T-cell (primary cell): ENCODE measurements at regions not wholly inside any gene's neighbourhood (a gene's known extent, or its start where the extent isn't known, plus 50 kb on each side); places are given as distances from the start of the nearest gene placed in this dataset.

ENCODE experiments used
- ATAC-seq, 4 experiments: fragments of 200-7000 bp in 3 of 4; fragments of 150-1000 bp in 1 of 4; cut with Tn5 transposase; replicated peaks in 1 of 4; 1 replicate in 3 of 4; 2 replicates in 1 of 4; pipeline ENCODE4 v1.10.0; 2021; ENCODE audit warnings: moderate library complexity in 3 of 4, mild to moderate bottlenecking in 2 of 4, moderate number of reproducible peaks in 1 of 4
- CTCF ChIA-PET, 2 donors: fragments of 300-600 bp; sonication (Branson Sonifier 250); formaldehyde crosslinking; loops; one replicate each; lab custom pipeline; 2022; ENCODE audit warnings: antibody characterized with exemption in 2 of 2; lab: Charles Lee
- POLR2A ChIA-PET, 2 donors: fragments of 300-600 bp; sonication (Branson Sonifier 250); formaldehyde crosslinking; loops; one replicate each; lab custom pipeline; 2022; ENCODE audit warnings: antibody characterized with exemption in 2 of 2; lab: Charles Lee
- DNase-seq, 35 experiments: peaks; one replicate each; pipeline versions ENCODE4 v3.0.0 to v3.0.0-alpha.2; 2013 to 2023
- H3K27ac ChIP-seq: one replicate; pipeline ENCODE4 v1.5.1; 2013; ENCODE audit warnings: low read length
- H3K27me3 ChIP-seq, 2 experiments: replicated peaks in 1 of 2; 1 replicate in 1 of 2; 2 replicates in 1 of 2; pipeline versions ENCODE4 v1.6.1 to v1.7.0; 2013; ENCODE audit warnings: low read length in 1 of 2, mixed read lengths in 1 of 2; ENCODE audit not compliant: control insufficient read depth in 2 of 2, insufficient read depth in 2 of 2; ENCODE audit errors: extremely low read depth in 1 of 2
- H3K36me3 ChIP-seq, 2 donors: 1 replicate in 1 of 2; 2 replicates in 1 of 2; pipeline versions ENCODE4 v1.6.1 to v1.7.0; 2013; ENCODE audit warnings: low read length in 1 of 2; ENCODE audit not compliant: control insufficient read depth in 2 of 2, insufficient read depth in 1 of 2; ENCODE audit errors: extremely low read depth in 1 of 2
- H3K4me1 ChIP-seq, 2 experiments: 1 replicate in 1 of 2; 2 replicates in 1 of 2; pipeline versions ENCODE4 v1.6.1 to v1.7.0; 2013; ENCODE audit warnings: low read length in 2 of 2, mixed read lengths in 1 of 2; ENCODE audit not compliant: insufficient read depth in 2 of 2, control insufficient read depth in 1 of 2; ENCODE audit errors: extremely low read depth in 1 of 2
- H3K4me3 ChIP-seq, 2 donors: 1 replicate in 1 of 2; 2 replicates in 1 of 2; pipeline versions ENCODE4 v1.5.1 to v1.7.0; 2013; ENCODE audit warnings: mild to moderate bottlenecking in 2 of 2, low read length in 1 of 2, moderate library complexity in 1 of 2; ENCODE audit not compliant: control insufficient read depth in 1 of 2; ENCODE audit errors: extremely low read depth in 1 of 2
- H3K9me3 ChIP-seq: 2 replicates; pipeline ENCODE4 v1.7.0; 2013
- H3K27ac Mint-ChIP-seq, 2 donors: one replicate each; pipeline ENCODE4 v1.8.0; 2020 to 2021; ENCODE audit warnings: mild to moderate bottlenecking in 2 of 2, mixed read lengths in 2 of 2
- H3K27me3 Mint-ChIP-seq, 2 donors: one replicate each; pipeline ENCODE4 v1.8.0; 2021 to 2022; ENCODE audit warnings: mixed read lengths in 2 of 2
- H3K36me3 Mint-ChIP-seq: one replicate; pipeline ENCODE4 v1.8.0; 2021; ENCODE audit warnings: mixed read lengths
- H3K4me1 Mint-ChIP-seq, 3 donors: one replicate each; pipeline ENCODE4 v1.8.0; 2020 to 2022; ENCODE audit warnings: mixed read lengths in 3 of 3, mild to moderate bottlenecking in 1 of 3
- H3K4me3 Mint-ChIP-seq, 3 donors: one replicate each; pipeline ENCODE4 v1.8.0; 2020 to 2022; ENCODE audit warnings: mild to moderate bottlenecking in 3 of 3, mixed read lengths in 3 of 3, moderate library complexity in 3 of 3
- H3K9me3 Mint-ChIP-seq, 3 donors: one replicate each; pipeline ENCODE4 v1.8.0; 2020 to 2022; ENCODE audit warnings: mixed read lengths in 3 of 3
- WGBS: methylation state at CpG from one replicate; pipeline ENCODE4 v1.1.5; 2013; ENCODE audit warnings: missing lambda C conversion rate; ENCODE audit not compliant: insufficient coverage; 5-methylcytosine and 5-hydroxymethylcytosine counted together

- Mint-ChIP-seq H3K27me3 (peaks cover 0 to 9% of the 10 kb centered on the region in 2 donors), H3K4me1 (no peaks in the 10 kb centered on the region), H3K36me3 (no peaks in the 10 kb centered on the region), H3K27ac (no peak overlapping the region), H3K9me3 (no peaks in the 10 kb centered on the region), H3K4me3 (no peak overlapping the region)
- POLR2A ChIA-PET, result no interaction called here
- CTCF ChIA-PET, result no interaction called here
- H3K36me3 ChIP-seq, result no peaks in the 10 kb centered on the region
- no peak overlapping the region for H3K27ac ChIP-seq
- H3K27me3 ChIP-seq, result peaks cover 0 to 3% of the 10 kb centered on the region in 2 experiments
- no peaks in the 10 kb centered on the region for H3K4me1 ChIP-seq
- no peak for DNase-seq
- no peak overlapping the region for H3K4me3 ChIP-seq
- no peak for ATAC-seq
- H3K9me3 ChIP-seq, result no peaks in the 10 kb centered on the region
- 67% methylated on average over 1 of the region's 3 CpGs for WGBS
These were observed 115.3 kb upstream of the BEND4 start for GRCh38 chr4:42267724-42268123.

GRCh38 chr4:42268824-42269223 is 116.4 kb upstream of the BEND4 start:
- Histone ChIP-seq H3K9me3 (no peaks in the 10 kb centered on the region), H3K4me3 (no peak overlapping the region), H3K27ac (no peak overlapping the region), H3K36me3 (no peaks in the 10 kb centered on the region), H3K27me3 (peaks cover 0 to 3% of the 10 kb centered on the region in 2 experiments), H3K4me1 (no peaks in the 10 kb centered on the region)
- peaks cover 0 to 12% of the 10 kb centered on the region in 2 donors for H3K27me3 Mint-ChIP-seq
- DNase-seq (no peak), ATAC-seq (no peak)
- no peaks in the 10 kb centered on the region for H3K4me1 Mint-ChIP-seq
- POLR2A ChIA-PET, result no interaction called here
- CTCF ChIA-PET, result no interaction called here
- WGBS, result 94% methylated on average over 2 of the region's 2 CpGs
- H3K36me3 Mint-ChIP-seq, result no peaks in the 10 kb centered on the region
- H3K4me3 Mint-ChIP-seq, result no peak overlapping the region
- H3K9me3 Mint-ChIP-seq, result no peaks in the 10 kb centered on the region
- H3K27ac Mint-ChIP-seq, result no peak overlapping the region

- Histone ChIP-seq H3K36me3 (no peaks in the 10 kb centered on the region), H3K4me3 (no peak overlapping the region), H3K9me3 (no peaks in the 10 kb centered on the region), H3K27ac (no peak overlapping the region), H3K27me3 (no peaks in the 10 kb centered on the region), H3K4me1 (no peaks in the 10 kb centered on the region)
- ATAC-seq, result no peak
- Mint-ChIP-seq H3K9me3 (peaks cover 0 to 3% (median 0%) of the 10 kb centered on the region in 3 donors), H3K36me3 (no peaks in the 10 kb centered on the region), H3K27me3 (peaks cover 2 to 16% of the 10 kb centered on the region in 2 donors), H3K4me3 (no peak overlapping the region), H3K4me1 (no peaks in the 10 kb centered on the region), H3K27ac (no peak overlapping the region)
- WGBS, result 100% methylated on average over 1 of the region's 3 CpGs
- POLR2A ChIA-PET, result no interaction called here
- no peak for DNase-seq
- CTCF ChIA-PET, result no interaction called here
These were observed 118.6 kb upstream of the BEND4 start for GRCh38 chr4:42271096-42271495.

- H3K27ac ChIP-seq, result no peak overlapping the region
- H3K36me3 ChIP-seq, result no peaks in the 10 kb centered on the region
- Mint-ChIP-seq H3K27ac (no peak overlapping the region), H3K9me3 (peaks cover 0 to 3% (median 0%) of the 10 kb centered on the region in 3 donors), H3K27me3 (peaks cover 9 to 21% of the 10 kb centered on the region in 2 donors), H3K4me3 (no peak overlapping the region), H3K36me3 (no peaks in the 10 kb centered on the region), H3K4me1 (peaks cover 5 to 6% (median 5%) of the 10 kb centered on the region in 3 donors)
- H3K27me3 ChIP-seq, result peaks cover 0 to 15% of the 10 kb centered on the region in 2 experiments
- CTCF ChIA-PET, result no interaction called here
- no peaks in the 10 kb centered on the region for H3K4me1 ChIP-seq
- no peaks in the 10 kb centered on the region for H3K9me3 ChIP-seq
- H3K4me3 ChIP-seq, result no peak overlapping the region
- no peak for DNase-seq
- ATAC-seq, result no peak
- no CpG with 5 or more reads among the region's 2 CpGs for WGBS
- POLR2A ChIA-PET, result no interaction called here
These were observed 120.0 kb upstream of the SHISA3 start for GRCh38 chr4:42277291-42277690.

GRCh38 chr4:42278709-42279324 is 118.5 kb upstream of the SHISA3 start:
- Mint-ChIP-seq H3K36me3 (no peaks in the 10 kb centered on the region), H3K27ac (no peak overlapping the region), H3K4me1 (peaks cover 5 to 6% (median 6%) of the 10 kb centered on the region in 3 donors), H3K4me3 (no peak overlapping the region), H3K9me3 (peaks cover 0 to 3% (median 0%) of the 10 kb centered on the region in 3 donors), H3K27me3 (peaks cover 12 to 27% of the 10 kb centered on the region in 2 donors)
- WGBS, result 89% methylated on average over 9 of the region's 15 CpGs
- no peaks in the 10 kb centered on the region for H3K36me3 ChIP-seq
- no peak overlapping the region for H3K4me3 ChIP-seq
- H3K4me1 ChIP-seq, result no peaks in the 10 kb centered on the region
- ATAC-seq (no peak), DNase-seq (no peak)
- H3K27ac ChIP-seq, result no peak overlapping the region
- POLR2A ChIA-PET, result no interaction called here
- H3K27me3 ChIP-seq, result peaks cover 0 to 18% of the 10 kb centered on the region in 2 experiments
- no peaks in the 10 kb centered on the region for H3K9me3 ChIP-seq
- CTCF ChIA-PET, result interaction anchor here in 1 of 2 donors (0.6 kb wide), 1 partner anchor 1792 kb away, joined by 4 read pairs; no protein-coding TSS in a partner anchor

- H3K9me3 ChIP-seq, result no peaks in the 10 kb centered on the region
- no peaks in the 10 kb centered on the region for H3K4me1 ChIP-seq
- no peaks in the 10 kb centered on the region for H3K9me3 Mint-ChIP-seq
- DNase-seq, result peak in 1 of 35 experiments; percentile 17
- ATAC-seq, result no peak
- no peak overlapping the region for H3K27ac Mint-ChIP-seq
- H3K36me3 Mint-ChIP-seq, result no peaks in the 10 kb centered on the region
- no peak overlapping the region for H3K4me3 Mint-ChIP-seq
- ChIA-PET POLR2A (no interaction called here), CTCF (interaction anchor here (0.5 to 1.1 kb wide), 4 partner anchors 81 to 323 kb away, joined by 3 to 4 read pairs (median 3); no protein-coding TSS in a partner anchor)
- peaks cover 5 to 6% (median 6%) of the 10 kb centered on the region in 3 donors for H3K4me1 Mint-ChIP-seq
- peaks cover 0 to 18% of the 10 kb centered on the region in 2 experiments for H3K27me3 ChIP-seq
- no peaks in the 10 kb centered on the region for H3K36me3 ChIP-seq
- no peak overlapping the region for H3K4me3 ChIP-seq
- H3K27me3 Mint-ChIP-seq, result peaks cover 10 to 27% of the 10 kb centered on the region in 2 donors
- H3K27ac ChIP-seq, result no peak overlapping the region
- 75% methylated on average over 8 of the region's 11 CpGs for WGBS
These were observed 116.8 kb upstream of the SHISA3 start for GRCh38 chr4:42280327-42281095.
